H1 (cell line): ENCODE measurements at regions not wholly inside any gene's neighbourhood (a gene's known extent, or its start where the extent isn't known, plus 50 kb on each side); places are given as distances from the start of the nearest gene placed in this dataset.

Source experiments
- ATF2 ChIP-seq: IDR thresholded peaks from 2 replicates; pipeline ENCODE4 v1.6.1; 2012; ENCODE audit warnings: low read length, inconsistent platforms
- CREB1 ChIP-seq: IDR thresholded peaks from 2 replicates; pipeline ENCODE4 v1.6.1; 2012; ENCODE audit warnings: inconsistent platforms
- CTBP2 ChIP-seq: IDR thresholded peaks from 2 replicates; pipeline ENCODE4 v1.7.0; 2011; ENCODE audit warnings: borderline replicate concordance, mild to moderate bottlenecking, moderate library complexity, mixed read lengths, low read length; ENCODE audit not compliant: insufficient read depth, insufficient read length
- HDAC6 ChIP-seq: IDR thresholded peaks from one replicate; pipeline ENCODE4 v1.7.1; 2012; ENCODE audit warnings: low read depth, mild to moderate bottlenecking, inconsistent platforms, low read length, moderate library complexity
- JUND ChIP-seq: IDR thresholded peaks from 2 replicates; pipeline ENCODE4 v1.6.1; 2011; ENCODE audit warnings: mild to moderate bottlenecking, improper control_type of control experiment, low read length
- NANOG ChIP-seq: IDR thresholded peaks from 2 replicates; pipeline ENCODE4 v1.6.1; 2011; ENCODE audit warnings: low read length, low read depth, mild to moderate bottlenecking, inconsistent platforms; ENCODE audit not compliant: insufficient read depth, poor library complexity, severe bottlenecking
- SP1 ChIP-seq: IDR thresholded peaks from 2 replicates; pipeline ENCODE4 v1.6.1; 2011; ENCODE audit warnings: low read depth, low read length
- SP4 ChIP-seq: IDR thresholded peaks from 2 replicates; pipeline ENCODE4 v1.6.1; 2012; ENCODE audit warnings: low read length, inconsistent platforms

DNA sequence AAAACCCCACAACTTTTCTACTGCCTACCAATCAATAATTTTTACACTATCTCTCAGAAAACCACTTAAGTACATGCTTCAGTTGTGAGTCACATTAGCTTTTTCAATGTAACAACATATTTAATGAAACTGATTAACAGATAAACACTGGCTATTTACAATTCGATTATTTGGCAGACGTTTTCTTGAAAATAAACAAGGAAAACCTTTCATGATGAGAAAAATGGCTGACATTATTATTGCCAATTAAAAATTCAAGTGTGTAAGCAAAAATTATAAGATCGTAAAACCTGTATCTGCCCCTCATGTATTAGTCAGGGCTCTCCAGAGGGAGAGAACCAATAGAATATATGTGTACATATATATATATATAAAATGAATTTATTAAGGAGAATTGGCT is 1555.5 kb upstream of the IGFBP7 start (continued):
- TF ChIP-seq ATF2 (no peak), HDAC6 (no peak), NANOG (no peak), SP4 (no peak), CREB1 (no peak), CTBP2 (no peak), SP1 (no peak), JUND (no peak)
